HL-60 (cell line): ENCODE measurements at regions not wholly inside any gene's neighbourhood (a gene's known extent, or its start where the extent isn't known, plus 50 kb on each side); places are given as distances from the start of the nearest gene placed in this dataset.

ENCODE experiments used
- DNase-seq, 2 experiments: peaks; one replicate each; pipeline ENCODE4 v3.0.0-alpha.2; 2010 to 2020; ENCODE audit warnings: low read depth in 1 of 2, low spot score in 1 of 2
- H3K27ac ChIP-seq: fragments of 250-450 bp; sonication (Bioruptor Pico); replicated peaks from 2 replicates; pipeline ENCODE4 v1.5.1; 2020; ENCODE audit warnings: mild to moderate bottlenecking, moderate library complexity
- H3K27me3 ChIP-seq: fragments of 250-450 bp; sonication (Bioruptor Pico); 2 replicates; pipeline ENCODE4 v1.5.1; 2021; ENCODE audit warnings: mild to moderate bottlenecking, moderate library complexity; ENCODE audit not compliant: insufficient read depth, poor library complexity, severe bottlenecking
- H3K4me3 ChIP-seq: replicated peaks from 2 replicates; pipeline ENCODE4 v1.5.1; 2011; ENCODE audit warnings: mild to moderate bottlenecking, control low read depth, low read length; ENCODE audit not compliant: insufficient read depth
- GABPA ChIP-seq: IDR thresholded peaks from 2 replicates; pipeline ENCODE4 v1.6.1; 2012; ENCODE audit warnings: low read depth
- POLR2AphosphoS5 ChIP-seq: IDR thresholded peaks from 2 replicates; pipeline ENCODE4 v1.6.1; 2012; ENCODE audit warnings: low read depth
- SPI1 ChIP-seq: IDR thresholded peaks from 2 replicates; pipeline ENCODE4 v1.6.1; 2012; ENCODE audit warnings: low read depth, mild to moderate bottlenecking, borderline replicate concordance
- TF ChIP-seq, protein P1 (sequence below): IDR thresholded peaks from 2 replicates; pipeline ENCODE4 v1.6.1; 2012; ENCODE audit warnings: low read depth; ENCODE audit not compliant: insufficient replicate concordance
- TF ChIP-seq, protein P2 (sequence below): IDR thresholded peaks from one replicate; pipeline ENCODE4 v1.5.1; 2011; ENCODE audit warnings: low read length, control low read depth, inconsistent platforms; ENCODE audit not compliant: insufficient read depth

DNA sequence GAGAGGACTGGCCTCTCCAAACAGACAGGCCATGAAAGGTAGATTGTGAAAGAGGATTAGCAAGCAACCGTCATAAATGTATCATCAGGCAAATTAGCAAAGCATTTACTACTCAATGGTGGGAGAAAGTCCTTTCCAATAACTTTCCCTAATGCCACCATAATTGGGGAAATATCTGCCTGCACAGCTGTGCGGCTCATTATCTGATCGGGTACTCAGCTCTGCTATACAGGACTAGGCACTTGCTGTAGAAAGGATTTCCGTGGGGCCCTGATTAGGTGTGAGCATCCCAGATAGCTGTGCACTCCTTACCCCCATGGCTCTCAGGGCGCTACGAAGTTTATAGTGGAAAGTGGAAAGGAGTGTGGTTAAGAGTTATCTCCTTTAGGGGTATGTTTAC lies 309.7 kb upstream of the PLET1 start:
- Histone ChIP-seq H3K27ac (no peak overlapping the region), H3K27me3 (peaks cover 8% of the 10 kb centered on the region), H3K4me3 (no peak overlapping the region)
- no peak for DNase-seq
- no peak for TF ChIP-seq SPI1
- TF ChIP-seq, protein P1, sequence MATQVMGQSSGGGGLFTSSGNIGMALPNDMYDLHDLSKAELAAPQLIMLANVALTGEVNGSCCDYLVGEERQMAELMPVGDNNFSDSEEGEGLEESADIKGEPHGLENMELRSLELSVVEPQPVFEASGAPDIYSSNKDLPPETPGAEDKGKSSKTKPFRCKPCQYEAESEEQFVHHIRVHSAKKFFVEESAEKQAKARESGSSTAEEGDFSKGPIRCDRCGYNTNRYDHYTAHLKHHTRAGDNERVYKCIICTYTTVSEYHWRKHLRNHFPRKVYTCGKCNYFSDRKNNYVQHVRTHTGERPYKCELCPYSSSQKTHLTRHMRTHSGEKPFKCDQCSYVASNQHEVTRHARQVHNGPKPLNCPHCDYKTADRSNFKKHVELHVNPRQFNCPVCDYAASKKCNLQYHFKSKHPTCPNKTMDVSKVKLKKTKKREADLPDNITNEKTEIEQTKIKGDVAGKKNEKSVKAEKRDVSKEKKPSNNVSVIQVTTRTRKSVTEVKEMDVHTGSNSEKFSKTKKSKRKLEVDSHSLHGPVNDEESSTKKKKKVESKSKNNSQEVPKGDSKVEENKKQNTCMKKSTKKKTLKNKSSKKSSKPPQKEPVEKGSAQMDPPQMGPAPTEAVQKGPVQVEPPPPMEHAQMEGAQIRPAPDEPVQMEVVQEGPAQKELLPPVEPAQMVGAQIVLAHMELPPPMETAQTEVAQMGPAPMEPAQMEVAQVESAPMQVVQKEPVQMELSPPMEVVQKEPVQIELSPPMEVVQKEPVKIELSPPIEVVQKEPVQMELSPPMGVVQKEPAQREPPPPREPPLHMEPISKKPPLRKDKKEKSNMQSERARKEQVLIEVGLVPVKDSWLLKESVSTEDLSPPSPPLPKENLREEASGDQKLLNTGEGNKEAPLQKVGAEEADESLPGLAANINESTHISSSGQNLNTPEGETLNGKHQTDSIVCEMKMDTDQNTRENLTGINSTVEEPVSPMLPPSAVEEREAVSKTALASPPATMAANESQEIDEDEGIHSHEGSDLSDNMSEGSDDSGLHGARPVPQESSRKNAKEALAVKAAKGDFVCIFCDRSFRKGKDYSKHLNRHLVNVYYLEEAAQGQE = no peak
- TF ChIP-seq POLR2AphosphoS5 = no peak
- no peak for TF ChIP-seq GABPA
- TF ChIP-seq, protein P2, sequence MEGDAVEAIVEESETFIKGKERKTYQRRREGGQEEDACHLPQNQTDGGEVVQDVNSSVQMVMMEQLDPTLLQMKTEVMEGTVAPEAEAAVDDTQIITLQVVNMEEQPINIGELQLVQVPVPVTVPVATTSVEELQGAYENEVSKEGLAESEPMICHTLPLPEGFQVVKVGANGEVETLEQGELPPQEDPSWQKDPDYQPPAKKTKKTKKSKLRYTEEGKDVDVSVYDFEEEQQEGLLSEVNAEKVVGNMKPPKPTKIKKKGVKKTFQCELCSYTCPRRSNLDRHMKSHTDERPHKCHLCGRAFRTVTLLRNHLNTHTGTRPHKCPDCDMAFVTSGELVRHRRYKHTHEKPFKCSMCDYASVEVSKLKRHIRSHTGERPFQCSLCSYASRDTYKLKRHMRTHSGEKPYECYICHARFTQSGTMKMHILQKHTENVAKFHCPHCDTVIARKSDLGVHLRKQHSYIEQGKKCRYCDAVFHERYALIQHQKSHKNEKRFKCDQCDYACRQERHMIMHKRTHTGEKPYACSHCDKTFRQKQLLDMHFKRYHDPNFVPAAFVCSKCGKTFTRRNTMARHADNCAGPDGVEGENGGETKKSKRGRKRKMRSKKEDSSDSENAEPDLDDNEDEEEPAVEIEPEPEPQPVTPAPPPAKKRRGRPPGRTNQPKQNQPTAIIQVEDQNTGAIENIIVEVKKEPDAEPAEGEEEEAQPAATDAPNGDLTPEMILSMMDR = no peak

DNA sequence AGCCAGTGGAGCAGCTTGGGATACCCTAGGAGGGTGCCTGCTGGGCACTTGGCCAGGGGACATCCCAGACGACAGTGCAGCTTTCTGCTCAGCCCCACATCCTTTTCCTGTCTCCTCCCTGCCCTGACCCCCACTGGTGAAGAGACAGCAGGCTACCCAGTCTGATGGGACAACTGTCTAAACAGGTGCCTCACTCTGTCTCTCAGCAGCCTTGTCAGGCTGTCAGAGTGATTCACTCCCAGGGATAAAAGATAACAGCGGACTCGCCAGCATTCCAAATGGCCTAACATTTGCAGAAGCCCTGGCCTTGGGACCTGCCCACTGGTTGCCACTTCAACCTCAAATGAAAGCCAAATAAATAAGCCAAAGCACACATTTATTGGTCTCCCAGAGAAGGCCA lies 318.6 kb upstream of the PLET1 start:
- Histone ChIP-seq H3K27me3 (no peaks in the 10 kb centered on the region), H3K4me3 (no peak overlapping the region), H3K27ac (no peak overlapping the region)
- no peak for DNase-seq
- TF ChIP-seq SPI1 = no peak
- TF ChIP-seq, protein P1 = no peak
- TF ChIP-seq POLR2AphosphoS5 = no peak
- no peak for TF ChIP-seq GABPA
- TF ChIP-seq, protein P2 = no peak

DNA sequence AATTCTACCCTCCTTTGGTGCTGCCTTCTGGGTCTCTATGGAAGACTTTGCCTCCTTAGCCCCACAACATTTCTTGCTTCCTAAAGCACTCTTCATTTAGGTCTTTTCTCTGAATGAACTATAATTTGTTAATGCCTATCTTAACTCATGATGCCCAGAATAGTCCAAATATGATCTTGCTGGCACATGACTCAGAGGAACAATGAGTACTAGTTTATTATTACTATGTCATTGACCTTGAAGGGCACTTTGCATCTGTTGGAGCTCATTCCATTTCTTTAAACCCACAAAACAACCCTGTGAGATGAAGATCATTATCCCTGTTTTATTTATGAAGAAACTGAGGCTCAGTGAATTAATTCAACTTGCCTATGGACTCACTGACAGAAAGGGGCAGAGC lies 320.2 kb upstream of the PLET1 start:
- DNase-seq = no peak
- no peak for TF ChIP-seq GABPA
- TF ChIP-seq, protein P2 = no peak
- TF ChIP-seq SPI1 = no peak
- TF ChIP-seq POLR2AphosphoS5 = no peak
- TF ChIP-seq, protein P1 = no peak
- Histone ChIP-seq H3K4me3 (no peak overlapping the region), H3K27me3 (no peaks in the 10 kb centered on the region), H3K27ac (no peak overlapping the region)
